Liver (tissue), 3 donors: ENCODE measurements at regions not wholly inside any gene's neighbourhood (a gene's known extent, or its start where the extent isn't known, plus 50 kb on each side); places are given as distances from the start of the nearest gene placed in this dataset.

Experiments
- CTCF ChIP-seq: fragments of 150-350 bp; IDR thresholded peaks from 2 replicates; pipeline ENCODE4 v1.5.1; 2017; ENCODE audit warnings: improper control_type of control experiment, low read depth, low read length; ENCODE audit not compliant: missing input control
- FOXA1 ChIP-seq: IDR thresholded peaks from 2 replicates; pipeline ENCODE4 v1.6.1; 2016; ENCODE audit warnings: antibody characterized with exemption
- GABPA ChIP-seq, 2 donors: IDR thresholded peaks in 1 of 2; conservative IDR thresholded peaks in 1 of 2; 2 replicates each; pipeline ENCODE4 v1.6.1; 2016; ENCODE audit warnings: antibody characterized with exemption in 2 of 2, mild to moderate bottlenecking in 1 of 2, moderate library complexity in 1 of 2
- HNF4G ChIP-seq: IDR thresholded peaks from 2 replicates; pipeline ENCODE4 v1.6.1; 2016; ENCODE audit warnings: antibody characterized with exemption
- JUND ChIP-seq, 2 donors: IDR thresholded peaks; 2 replicates each; pipeline ENCODE4 v1.6.1; 2016; ENCODE audit warnings: antibody characterized with exemption in 2 of 2
- REST ChIP-seq: IDR thresholded peaks from 2 replicates; pipeline ENCODE4 v1.6.1; 2016; ENCODE audit warnings: antibody characterized with exemption, mild to moderate bottlenecking
- RXRA ChIP-seq, 2 donors: IDR thresholded peaks; 2 replicates each; pipeline ENCODE4 v1.6.1; 2017 to 2018; ENCODE audit warnings: antibody characterized with exemption in 2 of 2, mild to moderate bottlenecking in 1 of 2
- SP1 ChIP-seq: IDR thresholded peaks from 2 replicates; pipeline ENCODE4 v1.6.1; 2018; ENCODE audit warnings: antibody characterized with exemption, mild to moderate bottlenecking
- TAF1 ChIP-seq: conservative IDR thresholded peaks from 2 replicates; pipeline ENCODE4 v1.6.1; 2016; ENCODE audit warnings: antibody characterized with exemption, mild to moderate bottlenecking
- ZBTB33 ChIP-seq: IDR thresholded peaks from 2 replicates; pipeline ENCODE4 v1.6.1; 2016; ENCODE audit warnings: antibody characterized with exemption
- donor health status: healthy.
- donor health status: healthy.

- TF ChIP-seq CTCF (no peak), REST (no peak), SP1 (peak; percentile 11), GABPA (IDR thresholded peaks at IDR 0.05 in 1 of 2, conservative IDR thresholded peaks at IDR 0.05 in 1 of 2) (no peak), FOXA1 (no peak), ZBTB33 (no peak), JUND (IDR thresholded peaks at IDR 0.05) (no peak), RXRA (IDR thresholded peaks at IDR 0.05) (peak; percentile 50 to 54), HNF4G (no peak), TAF1 (no peak)
Observed at GRCh38 chr6:14207448-14207847, 89.9 kb downstream of the CD83 start.
